ENCODE measurements at regions not wholly inside any gene's neighbourhood (a gene's known extent, or its start where the extent isn't known, plus 50 kb on each side); places are given as distances from the start of the nearest gene placed in this dataset.

DNA sequence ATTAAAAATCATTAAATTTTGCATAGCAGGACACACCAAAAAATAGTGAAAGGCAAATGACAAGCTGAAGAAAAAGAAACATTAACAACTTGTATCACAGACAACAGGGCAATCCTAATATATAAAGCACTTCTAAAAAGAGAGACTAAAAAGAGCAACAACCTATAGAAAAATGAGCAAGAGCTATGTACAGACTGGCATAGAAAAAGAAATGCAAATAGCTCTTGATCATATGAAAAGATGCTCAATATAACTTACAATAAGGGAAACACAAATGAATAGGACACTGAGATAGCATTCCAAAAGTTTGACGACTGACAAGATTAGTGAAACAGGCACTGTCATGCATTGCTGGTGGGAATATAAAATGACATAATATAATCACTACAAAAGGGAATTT, 235.9 kb downstream of the SEC61B start:
- H3F3A ChIP-seq (ENCODE audit: low read depth), result no peaks in the 10 kb centered on the region
- no peak overlapping the region for H2AFZ ChIP-seq (ENCODE audit: low read length)
- TF ChIP-seq, protein P1, sequence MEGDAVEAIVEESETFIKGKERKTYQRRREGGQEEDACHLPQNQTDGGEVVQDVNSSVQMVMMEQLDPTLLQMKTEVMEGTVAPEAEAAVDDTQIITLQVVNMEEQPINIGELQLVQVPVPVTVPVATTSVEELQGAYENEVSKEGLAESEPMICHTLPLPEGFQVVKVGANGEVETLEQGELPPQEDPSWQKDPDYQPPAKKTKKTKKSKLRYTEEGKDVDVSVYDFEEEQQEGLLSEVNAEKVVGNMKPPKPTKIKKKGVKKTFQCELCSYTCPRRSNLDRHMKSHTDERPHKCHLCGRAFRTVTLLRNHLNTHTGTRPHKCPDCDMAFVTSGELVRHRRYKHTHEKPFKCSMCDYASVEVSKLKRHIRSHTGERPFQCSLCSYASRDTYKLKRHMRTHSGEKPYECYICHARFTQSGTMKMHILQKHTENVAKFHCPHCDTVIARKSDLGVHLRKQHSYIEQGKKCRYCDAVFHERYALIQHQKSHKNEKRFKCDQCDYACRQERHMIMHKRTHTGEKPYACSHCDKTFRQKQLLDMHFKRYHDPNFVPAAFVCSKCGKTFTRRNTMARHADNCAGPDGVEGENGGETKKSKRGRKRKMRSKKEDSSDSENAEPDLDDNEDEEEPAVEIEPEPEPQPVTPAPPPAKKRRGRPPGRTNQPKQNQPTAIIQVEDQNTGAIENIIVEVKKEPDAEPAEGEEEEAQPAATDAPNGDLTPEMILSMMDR (conservative IDR thresholded peaks at IDR 0.05; ENCODE audit: low read length), result no peak
- TF ChIP-seq EZH2phosphoT487 (IDR thresholded peaks at IDR 0.05; ENCODE audit: borderline replicate concordance), result no peak
- no peaks in the 10 kb centered on the region for H3K9me2 ChIP-seq (replicated peaks; ENCODE audit: low read depth, low read length)
- H4K20me1 ChIP-seq (ENCODE audit: insufficient read depth, low read length, poor library complexity, severe bottlenecking), result no peaks in the 10 kb centered on the region
- H3K4me3 ChIP-seq (ENCODE audit: low read length, poor library complexity, severe bottlenecking), result no peak overlapping the region
- no peaks in the 10 kb centered on the region for H3K4me1 ChIP-seq (ENCODE audit: insufficient read depth, low read length, poor library complexity, severe bottlenecking)
- H3K4me2 ChIP-seq (ENCODE audit: low read depth, low read length, poor library complexity, severe bottlenecking), result no peak overlapping the region
- no peak overlapping the region for H3K9ac ChIP-seq (ENCODE audit: low read depth, low read length, poor library complexity, severe bottlenecking)
- H3K27me3 ChIP-seq (ENCODE audit: insufficient read depth, low read length, poor library complexity, severe bottlenecking), result no peaks in the 10 kb centered on the region
- no peaks in the 10 kb centered on the region for H3K9me3 ChIP-seq (ENCODE audit: insufficient read depth, low read depth, low read length)
- no peaks in the 10 kb centered on the region for H3K36me3 ChIP-seq (ENCODE audit: insufficient read depth, low read length)
- no peaks in the 10 kb centered on the region for H3K79me2 ChIP-seq (ENCODE audit: insufficient read depth, low read length)

DNA sequence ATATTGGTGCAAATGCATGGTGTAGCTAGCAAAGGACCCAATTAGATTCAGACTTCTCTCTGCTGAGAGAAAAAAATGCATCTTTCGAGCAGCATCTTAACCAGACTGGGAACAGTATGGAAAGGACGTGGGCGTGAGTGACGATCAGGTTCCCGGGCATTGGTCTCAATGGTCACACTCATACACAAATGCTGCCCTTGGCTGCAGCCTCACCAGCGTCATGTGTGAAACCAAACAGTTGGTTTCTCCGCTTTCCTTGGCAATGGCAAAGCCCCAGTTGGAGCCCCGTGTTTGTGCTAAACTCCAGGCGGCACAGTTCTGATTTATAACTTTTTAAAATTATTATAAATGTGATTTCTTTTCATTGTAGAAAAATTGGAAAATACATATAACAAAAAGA, 237.8 kb downstream of the SEC61B start:
- Histone ChIP-seq H3K79me2 (ENCODE audit: insufficient read depth, low read length) (no peaks in the 10 kb centered on the region), H4K20me1 (ENCODE audit: insufficient read depth, low read length, poor library complexity, severe bottlenecking) (no peaks in the 10 kb centered on the region), H3K36me3 (ENCODE audit: insufficient read depth, low read length) (no peaks in the 10 kb centered on the region), H3K9ac (ENCODE audit: low read depth, low read length, poor library complexity, severe bottlenecking) (no peak overlapping the region), H3K4me2 (ENCODE audit: low read depth, low read length, poor library complexity, severe bottlenecking) (no peak overlapping the region), H3K4me1 (ENCODE audit: insufficient read depth, low read length, poor library complexity, severe bottlenecking) (no peaks in the 10 kb centered on the region), H3K9me3 (ENCODE audit: insufficient read depth, low read depth, low read length) (no peaks in the 10 kb centered on the region), H2AFZ (ENCODE audit: low read length) (no peak overlapping the region), H3F3A (ENCODE audit: low read depth) (no peaks in the 10 kb centered on the region), H3K9me2 (replicated peaks; ENCODE audit: low read depth, low read length) (no peaks in the 10 kb centered on the region), H3K4me3 (ENCODE audit: low read length, poor library complexity, severe bottlenecking) (no peak overlapping the region), H3K27me3 (ENCODE audit: insufficient read depth, low read length, poor library complexity, severe bottlenecking) (no peaks in the 10 kb centered on the region)
- TF ChIP-seq EZH2phosphoT487 (IDR thresholded peaks at IDR 0.05; ENCODE audit: borderline replicate concordance), result no peak
- TF ChIP-seq, protein P1 (conservative IDR thresholded peaks at IDR 0.05; ENCODE audit: low read length), result no peak

DNA sequence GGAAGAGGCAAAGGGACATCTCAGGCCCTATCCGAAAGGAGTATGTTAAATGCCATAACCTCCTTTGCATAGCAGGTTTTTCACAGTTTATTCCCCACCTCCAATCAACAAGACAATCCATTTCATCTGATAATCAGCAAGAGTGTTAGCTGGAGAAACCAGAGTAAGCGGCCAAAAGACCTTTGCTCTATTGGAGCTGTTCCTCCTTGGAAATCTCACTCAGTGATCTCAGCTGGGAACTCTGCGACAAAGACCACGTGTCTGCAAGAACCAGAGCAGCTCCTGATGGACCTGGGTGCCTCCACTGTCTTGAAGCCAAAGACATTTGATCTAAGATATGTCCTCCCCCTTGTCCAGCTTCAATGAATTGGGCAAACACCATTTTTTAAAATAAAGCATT, 241.0 kb downstream of the SEC61B start:
- Histone ChIP-seq H3K79me2 (ENCODE audit: insufficient read depth, low read length) (no peaks in the 10 kb centered on the region), H3K4me3 (ENCODE audit: low read length, poor library complexity, severe bottlenecking) (no peak overlapping the region), H3K27me3 (ENCODE audit: insufficient read depth, low read length, poor library complexity, severe bottlenecking) (no peaks in the 10 kb centered on the region), H3F3A (ENCODE audit: low read depth) (no peaks in the 10 kb centered on the region), H3K36me3 (ENCODE audit: insufficient read depth, low read length) (no peaks in the 10 kb centered on the region), H3K9me3 (ENCODE audit: insufficient read depth, low read depth, low read length) (no peaks in the 10 kb centered on the region), H4K20me1 (ENCODE audit: insufficient read depth, low read length, poor library complexity, severe bottlenecking) (no peaks in the 10 kb centered on the region), H3K9ac (ENCODE audit: low read depth, low read length, poor library complexity, severe bottlenecking) (no peak overlapping the region), H3K4me2 (ENCODE audit: low read depth, low read length, poor library complexity, severe bottlenecking) (no peak overlapping the region), H2AFZ (ENCODE audit: low read length) (no peak overlapping the region), H3K4me1 (ENCODE audit: insufficient read depth, low read length, poor library complexity, severe bottlenecking) (no peaks in the 10 kb centered on the region), H3K9me2 (replicated peaks; ENCODE audit: low read depth, low read length) (no peaks in the 10 kb centered on the region)
- TF ChIP-seq EZH2phosphoT487 (IDR thresholded peaks at IDR 0.05; ENCODE audit: borderline replicate concordance), result no peak
- TF ChIP-seq, protein P1 (conservative IDR thresholded peaks at IDR 0.05; ENCODE audit: low read length), result no peak
